ENCODE measurements at regions not wholly inside any gene's neighbourhood (a gene's known extent, or its start where the extent isn't known, plus 50 kb on each side); places are given as distances from the start of the nearest gene placed in this dataset.

DNA sequence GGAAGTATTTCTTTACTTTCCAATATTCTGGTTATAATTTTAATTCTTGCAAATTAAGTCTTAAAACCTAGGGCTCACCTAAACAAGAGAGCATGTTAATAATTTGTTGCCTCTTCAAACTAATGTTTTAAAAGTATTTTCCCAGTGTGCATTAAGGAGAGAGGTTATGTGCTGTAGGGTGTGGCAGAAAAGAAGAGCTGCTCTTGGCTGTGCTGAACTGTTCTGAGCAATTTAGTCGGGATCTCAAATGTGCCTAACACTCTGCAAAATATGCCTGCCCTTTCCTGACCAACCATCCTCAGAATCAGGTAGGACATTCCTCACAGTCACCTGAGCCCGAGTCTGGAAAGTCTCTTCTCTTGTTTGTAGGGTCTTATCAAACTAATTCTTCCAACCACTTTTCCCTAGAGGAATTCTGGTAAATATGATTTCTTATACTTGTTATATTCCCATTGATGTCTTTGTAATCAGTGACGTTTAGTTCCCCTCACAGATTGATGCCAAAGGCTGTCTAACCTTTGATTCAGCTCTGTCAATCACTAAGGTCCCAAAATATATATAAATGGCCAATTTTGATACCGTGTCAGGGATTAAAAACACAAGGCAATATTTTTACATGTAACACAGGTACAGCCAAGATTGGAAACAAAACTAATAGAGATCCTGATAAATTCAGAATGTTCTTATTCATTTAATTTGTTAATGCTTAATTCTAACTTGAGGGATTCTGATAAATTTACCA is 298.4 kb downstream of the ADGB start:
- ATAC-seq: no peak
- Histone ChIP-seq H3K36me3 (ENCODE audit: low read depth) (no peaks in the 10 kb centered on the region), H3K4me3 (no peak overlapping the region), H3K4me1 (ENCODE audit: low read depth) (no peaks in the 10 kb centered on the region), H3K9me3 (no peaks in the 10 kb centered on the region)
- no peak for DNase-seq
- intact Hi-C loops (cut with DNase I, micrococcal nuclease): no loop called here
- TF ChIP-seq, protein P1, sequence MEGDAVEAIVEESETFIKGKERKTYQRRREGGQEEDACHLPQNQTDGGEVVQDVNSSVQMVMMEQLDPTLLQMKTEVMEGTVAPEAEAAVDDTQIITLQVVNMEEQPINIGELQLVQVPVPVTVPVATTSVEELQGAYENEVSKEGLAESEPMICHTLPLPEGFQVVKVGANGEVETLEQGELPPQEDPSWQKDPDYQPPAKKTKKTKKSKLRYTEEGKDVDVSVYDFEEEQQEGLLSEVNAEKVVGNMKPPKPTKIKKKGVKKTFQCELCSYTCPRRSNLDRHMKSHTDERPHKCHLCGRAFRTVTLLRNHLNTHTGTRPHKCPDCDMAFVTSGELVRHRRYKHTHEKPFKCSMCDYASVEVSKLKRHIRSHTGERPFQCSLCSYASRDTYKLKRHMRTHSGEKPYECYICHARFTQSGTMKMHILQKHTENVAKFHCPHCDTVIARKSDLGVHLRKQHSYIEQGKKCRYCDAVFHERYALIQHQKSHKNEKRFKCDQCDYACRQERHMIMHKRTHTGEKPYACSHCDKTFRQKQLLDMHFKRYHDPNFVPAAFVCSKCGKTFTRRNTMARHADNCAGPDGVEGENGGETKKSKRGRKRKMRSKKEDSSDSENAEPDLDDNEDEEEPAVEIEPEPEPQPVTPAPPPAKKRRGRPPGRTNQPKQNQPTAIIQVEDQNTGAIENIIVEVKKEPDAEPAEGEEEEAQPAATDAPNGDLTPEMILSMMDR (IDR thresholded peaks at IDR 0.05): no peak

DNA sequence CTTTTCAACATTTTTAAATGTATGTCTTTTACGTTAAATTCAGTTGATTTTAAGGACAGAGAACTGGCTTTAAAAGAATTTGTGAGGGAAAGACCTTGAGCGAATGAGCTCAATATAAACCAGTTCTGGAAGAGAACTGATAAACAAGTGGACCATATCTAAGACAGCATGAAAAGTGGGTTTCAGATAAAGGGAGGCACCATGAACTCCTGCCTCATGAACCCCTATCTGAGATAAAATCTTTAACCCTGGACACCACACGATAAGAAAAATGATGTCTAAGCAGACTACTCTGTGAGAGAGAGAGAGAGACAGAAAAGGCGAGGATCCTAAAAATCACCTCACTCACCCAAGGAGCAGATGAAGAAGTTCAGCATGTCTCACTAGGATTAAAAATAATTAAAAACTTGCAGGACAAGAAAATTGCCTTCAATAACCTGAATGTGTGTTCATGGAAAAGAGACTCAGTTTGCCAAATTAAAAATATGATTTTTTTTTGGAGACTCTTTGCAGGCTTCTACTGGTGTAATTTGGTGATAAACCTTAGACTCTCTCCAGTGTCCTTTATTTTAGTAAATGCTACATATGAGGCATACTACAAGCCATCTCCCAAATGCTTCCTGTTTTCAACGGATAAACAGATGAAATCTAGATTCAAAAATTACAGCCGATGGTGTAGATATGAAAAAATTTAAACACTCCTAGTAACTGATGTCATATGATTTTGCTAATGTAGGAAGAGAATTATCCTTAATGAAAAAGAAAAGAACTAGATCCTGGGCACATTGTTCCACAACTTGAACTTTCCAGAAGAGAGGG is 299.5 kb downstream of the ADGB start:
- Histone ChIP-seq H3K36me3 (ENCODE audit: low read depth) (no peaks in the 10 kb centered on the region), H3K9me3 (no peaks in the 10 kb centered on the region), H3K4me1 (ENCODE audit: low read depth) (no peaks in the 10 kb centered on the region), H3K4me3 (no peak overlapping the region)
- ATAC-seq (no peak), DNase-seq (no peak)
- intact Hi-C loops (cut with DNase I, micrococcal nuclease): no loop called here
- TF ChIP-seq, protein P1 (IDR thresholded peaks at IDR 0.05): no peak

DNA sequence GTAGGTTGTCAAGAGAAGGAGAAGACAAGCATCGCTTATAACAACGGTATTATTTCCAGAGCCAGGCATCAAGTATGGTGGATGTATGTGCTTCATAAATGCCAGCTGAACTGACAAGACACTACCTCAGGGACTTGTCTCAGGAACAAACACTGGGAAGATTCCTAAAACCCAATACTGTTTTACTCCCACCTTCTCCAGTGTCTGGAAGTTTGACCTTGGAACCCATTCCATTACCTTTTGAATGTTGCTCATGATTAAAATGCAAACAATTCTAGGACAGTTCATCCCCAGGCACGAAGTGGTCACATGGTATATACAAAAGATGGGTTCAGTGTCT is 300.1 kb downstream of the ADGB start:
- DNase-seq (no peak), ATAC-seq (no peak)
- TF ChIP-seq, protein P1 (IDR thresholded peaks at IDR 0.05): no peak
- H3K4me1 ChIP-seq (ENCODE audit: low read depth): no peaks in the 10 kb centered on the region
- no peak overlapping the region for H3K4me3 ChIP-seq
- no peaks in the 10 kb centered on the region for H3K9me3 ChIP-seq
- intact Hi-C loops (cut with DNase I, micrococcal nuclease): no loop called here
- H3K36me3 ChIP-seq (ENCODE audit: low read depth): no peaks in the 10 kb centered on the region

DNA sequence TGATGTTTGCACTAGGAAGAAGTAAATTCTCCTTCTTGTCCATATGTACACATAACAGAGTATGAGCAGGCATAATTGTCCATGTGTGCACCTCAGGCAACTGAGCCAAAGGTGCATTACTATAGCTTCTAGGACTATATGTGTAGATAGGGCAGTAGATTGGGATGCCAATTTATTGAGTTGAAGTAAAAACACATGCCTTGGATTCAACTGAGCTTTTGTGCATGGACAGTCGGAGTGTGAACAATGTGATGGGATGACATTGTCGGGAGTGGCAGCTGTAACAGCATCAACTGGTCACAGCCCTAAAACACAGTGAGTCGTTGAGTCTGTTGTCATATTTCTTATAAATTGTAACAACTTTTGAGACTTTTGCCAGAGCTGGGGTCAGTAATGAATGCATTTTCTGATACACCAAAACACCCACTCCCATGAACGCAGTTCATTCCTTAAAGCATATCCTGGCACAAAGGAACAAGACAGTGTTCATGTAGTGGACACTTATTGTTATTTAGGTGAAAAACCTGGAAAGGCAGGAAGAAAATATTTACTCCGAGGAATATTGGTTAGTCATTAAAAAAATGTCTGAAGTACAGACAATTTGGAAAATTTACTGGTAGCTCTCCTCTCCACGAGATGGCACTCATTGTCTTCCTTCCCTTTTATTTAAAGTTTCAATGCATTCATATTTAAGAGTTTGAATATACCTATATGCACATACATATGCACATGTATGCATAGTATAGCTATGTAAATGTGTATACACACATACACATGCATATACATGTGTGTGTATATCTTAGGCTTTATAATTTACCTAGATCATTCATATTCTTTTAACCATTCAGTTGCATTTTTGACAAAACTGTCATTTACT is 302.0 kb upstream of the STXBP5 start:
- Histone ChIP-seq H3K4me1 (ENCODE audit: low read depth) (no peaks in the 10 kb centered on the region), H3K4me3 (no peak overlapping the region), H3K36me3 (ENCODE audit: low read depth) (no peaks in the 10 kb centered on the region), H3K9me3 (no peaks in the 10 kb centered on the region)
- DNase-seq (no peak), ATAC-seq (no peak)
- TF ChIP-seq, protein P1 (IDR thresholded peaks at IDR 0.05): no peak
- intact Hi-C loops (cut with DNase I, micrococcal nuclease): no loop called here

DNA sequence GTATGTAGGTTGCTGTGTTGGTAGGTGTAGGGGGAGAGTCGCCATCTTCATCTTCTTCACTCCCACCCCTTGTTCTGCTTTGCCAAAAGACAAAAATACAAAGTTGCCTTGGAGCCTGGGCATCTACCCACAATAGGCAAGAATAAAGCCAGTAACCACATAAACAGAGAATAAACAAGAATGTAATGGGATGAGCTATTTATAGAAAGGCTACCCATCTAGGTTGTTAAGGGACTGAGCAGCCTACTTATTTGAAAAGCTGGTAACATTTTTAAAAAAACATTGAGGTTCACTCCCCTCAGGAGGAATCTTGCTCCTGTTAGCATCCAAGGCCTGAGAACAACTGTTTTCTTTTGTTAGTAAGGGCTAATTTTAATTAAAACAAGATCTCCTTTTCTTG is 301.4 kb upstream of the STXBP5 start:
- intact Hi-C loops (cut with DNase I, micrococcal nuclease): no loop called here
- H3K9me3 ChIP-seq: no peaks in the 10 kb centered on the region
- ATAC-seq (no peak), DNase-seq (no peak)
- no peak overlapping the region for H3K4me3 ChIP-seq
- TF ChIP-seq, protein P1 (IDR thresholded peaks at IDR 0.05): no peak
- H3K36me3 ChIP-seq (ENCODE audit: low read depth): no peaks in the 10 kb centered on the region
- no peaks in the 10 kb centered on the region for H3K4me1 ChIP-seq (ENCODE audit: low read depth)
